ENCODE measurements at regions not wholly inside any gene's neighbourhood (a gene's known extent, or its start where the extent isn't known, plus 50 kb on each side); places are given as distances from the start of the nearest gene placed in this dataset.

DNA sequence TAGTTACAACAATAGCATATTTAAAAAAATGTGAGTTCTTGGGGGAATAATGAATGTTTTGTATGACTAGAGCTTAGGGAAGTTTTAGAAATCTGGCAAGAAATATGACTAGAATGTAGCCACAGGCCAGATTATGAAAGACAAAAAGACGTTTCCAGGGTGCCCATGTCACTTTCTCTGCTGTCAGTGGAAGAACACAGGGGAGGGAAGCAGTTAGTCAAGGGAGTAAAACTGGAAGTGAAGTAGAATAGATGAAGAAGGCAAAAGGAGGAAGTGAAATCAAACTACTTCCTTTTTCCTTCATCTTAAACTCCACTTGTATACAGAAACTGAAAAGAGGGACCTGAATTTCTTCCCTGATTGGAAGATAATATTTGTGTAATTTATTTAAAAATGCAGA, 81.2 kb upstream of the ATP2B1 start:
- TF ChIP-seq, protein P1, sequence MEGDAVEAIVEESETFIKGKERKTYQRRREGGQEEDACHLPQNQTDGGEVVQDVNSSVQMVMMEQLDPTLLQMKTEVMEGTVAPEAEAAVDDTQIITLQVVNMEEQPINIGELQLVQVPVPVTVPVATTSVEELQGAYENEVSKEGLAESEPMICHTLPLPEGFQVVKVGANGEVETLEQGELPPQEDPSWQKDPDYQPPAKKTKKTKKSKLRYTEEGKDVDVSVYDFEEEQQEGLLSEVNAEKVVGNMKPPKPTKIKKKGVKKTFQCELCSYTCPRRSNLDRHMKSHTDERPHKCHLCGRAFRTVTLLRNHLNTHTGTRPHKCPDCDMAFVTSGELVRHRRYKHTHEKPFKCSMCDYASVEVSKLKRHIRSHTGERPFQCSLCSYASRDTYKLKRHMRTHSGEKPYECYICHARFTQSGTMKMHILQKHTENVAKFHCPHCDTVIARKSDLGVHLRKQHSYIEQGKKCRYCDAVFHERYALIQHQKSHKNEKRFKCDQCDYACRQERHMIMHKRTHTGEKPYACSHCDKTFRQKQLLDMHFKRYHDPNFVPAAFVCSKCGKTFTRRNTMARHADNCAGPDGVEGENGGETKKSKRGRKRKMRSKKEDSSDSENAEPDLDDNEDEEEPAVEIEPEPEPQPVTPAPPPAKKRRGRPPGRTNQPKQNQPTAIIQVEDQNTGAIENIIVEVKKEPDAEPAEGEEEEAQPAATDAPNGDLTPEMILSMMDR (IDR thresholded peaks at IDR 0.05; ENCODE audit: low read depth, low read length, missing input control): no peak
- TF ChIP-seq, protein P2, sequence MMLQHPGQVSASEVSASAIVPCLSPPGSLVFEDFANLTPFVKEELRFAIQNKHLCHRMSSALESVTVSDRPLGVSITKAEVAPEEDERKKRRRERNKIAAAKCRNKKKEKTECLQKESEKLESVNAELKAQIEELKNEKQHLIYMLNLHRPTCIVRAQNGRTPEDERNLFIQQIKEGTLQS (IDR thresholded peaks at IDR 0.05): no peak
- no peak for TF ChIP-seq YY1 (IDR thresholded peaks at IDR 0.05)
- TF ChIP-seq, protein P3, sequence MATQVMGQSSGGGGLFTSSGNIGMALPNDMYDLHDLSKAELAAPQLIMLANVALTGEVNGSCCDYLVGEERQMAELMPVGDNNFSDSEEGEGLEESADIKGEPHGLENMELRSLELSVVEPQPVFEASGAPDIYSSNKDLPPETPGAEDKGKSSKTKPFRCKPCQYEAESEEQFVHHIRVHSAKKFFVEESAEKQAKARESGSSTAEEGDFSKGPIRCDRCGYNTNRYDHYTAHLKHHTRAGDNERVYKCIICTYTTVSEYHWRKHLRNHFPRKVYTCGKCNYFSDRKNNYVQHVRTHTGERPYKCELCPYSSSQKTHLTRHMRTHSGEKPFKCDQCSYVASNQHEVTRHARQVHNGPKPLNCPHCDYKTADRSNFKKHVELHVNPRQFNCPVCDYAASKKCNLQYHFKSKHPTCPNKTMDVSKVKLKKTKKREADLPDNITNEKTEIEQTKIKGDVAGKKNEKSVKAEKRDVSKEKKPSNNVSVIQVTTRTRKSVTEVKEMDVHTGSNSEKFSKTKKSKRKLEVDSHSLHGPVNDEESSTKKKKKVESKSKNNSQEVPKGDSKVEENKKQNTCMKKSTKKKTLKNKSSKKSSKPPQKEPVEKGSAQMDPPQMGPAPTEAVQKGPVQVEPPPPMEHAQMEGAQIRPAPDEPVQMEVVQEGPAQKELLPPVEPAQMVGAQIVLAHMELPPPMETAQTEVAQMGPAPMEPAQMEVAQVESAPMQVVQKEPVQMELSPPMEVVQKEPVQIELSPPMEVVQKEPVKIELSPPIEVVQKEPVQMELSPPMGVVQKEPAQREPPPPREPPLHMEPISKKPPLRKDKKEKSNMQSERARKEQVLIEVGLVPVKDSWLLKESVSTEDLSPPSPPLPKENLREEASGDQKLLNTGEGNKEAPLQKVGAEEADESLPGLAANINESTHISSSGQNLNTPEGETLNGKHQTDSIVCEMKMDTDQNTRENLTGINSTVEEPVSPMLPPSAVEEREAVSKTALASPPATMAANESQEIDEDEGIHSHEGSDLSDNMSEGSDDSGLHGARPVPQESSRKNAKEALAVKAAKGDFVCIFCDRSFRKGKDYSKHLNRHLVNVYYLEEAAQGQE (IDR thresholded peaks at IDR 0.05): no peak
- TF ChIP-seq TAF1 (conservative IDR thresholded peaks at IDR 0.05): no peak
- TF ChIP-seq FOXA1 (IDR thresholded peaks at IDR 0.05): no peak
- no peak for TF ChIP-seq ZBTB33 (IDR thresholded peaks at IDR 0.05)
- no peak for TF ChIP-seq JUND (IDR thresholded peaks at IDR 0.05)
- no peak for TF ChIP-seq GABPA (IDR thresholded peaks at IDR 0.05 in 1 of 2, conservative IDR thresholded peaks at IDR 0.05 in 1 of 2)
- TF ChIP-seq RXRA (IDR thresholded peaks at IDR 0.05): no peak
- TF ChIP-seq HNF4A (conservative IDR thresholded peaks at IDR 0.05): no peak
- no peak for TF ChIP-seq NR2F2 (IDR thresholded peaks at IDR 0.05)
